Uterus (tissue), 2 donors: ENCODE measurements at regions not wholly inside any gene's neighbourhood (a gene's known extent, or its start where the extent isn't known, plus 50 kb on each side); places are given as distances from the start of the nearest gene placed in this dataset.

Experiments used
- CTCF ChIP-seq, 4 experiments: fragments of 200-600 bp in 2 of 4; fragments of 450-650 bp in 2 of 4; sonication (generic) in 2 of 4; IDR thresholded peaks; one replicate each; pipeline ENCODE4 v1.5.1; 2016 to 2019; ENCODE audit warnings: antibody characterized with exemption in 4 of 4, mild to moderate bottlenecking in 2 of 4, moderate library complexity in 1 of 4
- POLR2A ChIP-seq, 2 donors: fragments of 450-650 bp; IDR thresholded peaks; one replicate each; pipeline ENCODE4 v1.6.1; 2016; ENCODE audit warnings: antibody characterized with exemption in 2 of 2, mild to moderate bottlenecking in 1 of 2, moderate library complexity in 1 of 2

DNA sequence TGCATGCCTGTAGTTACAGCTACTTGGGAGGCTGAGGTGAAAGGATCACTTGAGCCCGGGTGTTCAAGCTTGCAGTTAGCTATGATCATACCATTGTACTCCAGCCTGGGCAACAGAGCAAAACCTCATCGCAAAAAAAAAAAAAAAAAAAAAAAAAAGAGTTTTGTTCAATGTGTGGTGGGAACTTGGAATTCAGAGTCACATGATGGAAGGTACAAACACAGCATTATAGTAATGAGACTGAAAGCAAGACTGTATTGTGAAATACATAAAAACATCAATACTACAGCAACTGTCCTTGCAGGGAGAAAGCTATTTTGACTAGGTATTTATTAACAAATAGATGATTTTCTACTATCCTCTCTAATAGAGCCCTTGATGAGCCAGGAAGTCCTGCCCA, 393.2 kb downstream of the DLEU7 start:
- no peak for TF ChIP-seq POLR2A (IDR thresholded peaks at IDR 0.05)
- no peak for TF ChIP-seq CTCF (IDR thresholded peaks at IDR 0.05)
